GM23338 (cell line): ENCODE measurements at regions not wholly inside any gene's neighbourhood (a gene's known extent, or its start where the extent isn't known, plus 50 kb on each side); places are given as distances from the start of the nearest gene placed in this dataset.

Experiments used
- ATAC-seq: fragments of 200-7000 bp; cut with Tn5 transposase; 3 replicates; pipeline ENCODE4 v1.9.1; 2020
- DNase-seq: peaks from one replicate; pipeline ENCODE4 v3.0.0-alpha.2; 2015; ENCODE audit warnings: low spot score
- H2AFZ ChIP-seq: fragments of 200-600 bp; sonication (generic); 2 replicates; pipeline ENCODE4 v1.8.0; 2016; ENCODE audit warnings: antibody characterized with exemption, mild to moderate bottlenecking, moderate library complexity
- H3F3A ChIP-seq: fragments of 200-600 bp; sonication (generic); replicated peaks from 2 replicates; pipeline ENCODE4 v1.8.0; 2017; ENCODE audit warnings: antibody characterized with exemption, mixed run types, low read depth
- H3K27ac ChIP-seq: fragments of 200-600 bp; sonication (generic); 2 replicates; pipeline ENCODE4 v1.6.1; 2016; ENCODE audit warnings: low read depth
- H3K27me3 ChIP-seq: fragments of 200-600 bp; sonication (generic); 2 replicates; pipeline ENCODE4 v1.8.0; 2016; ENCODE audit warnings: mild to moderate bottlenecking, mixed run types, moderate library complexity; ENCODE audit not compliant: insufficient read depth
- H3K36me3 ChIP-seq: fragments of 200-600 bp; sonication (generic); 2 replicates; pipeline ENCODE4 v1.8.0; 2016; ENCODE audit warnings: mild to moderate bottlenecking; ENCODE audit not compliant: insufficient read depth
- H3K4me1 ChIP-seq: fragments of 200-600 bp; sonication (generic); 2 replicates; pipeline ENCODE4 v1.8.0; 2016; ENCODE audit warnings: mild to moderate bottlenecking, moderate library complexity; ENCODE audit not compliant: insufficient read depth
- H3K4me2 ChIP-seq: fragments of 200-600 bp; sonication (generic); 2 replicates; pipeline ENCODE4 v1.7.1; 2017; ENCODE audit warnings: mixed run types
- H3K4me3 ChIP-seq: fragments of 200-600 bp; sonication (generic); 2 replicates; pipeline ENCODE4 v1.6.1; 2016; ENCODE audit warnings: mixed run types
- H3K79me2 ChIP-seq: fragments of 200-600 bp; sonication (generic); replicated peaks from 2 replicates; pipeline ENCODE4 v1.8.0; 2017; ENCODE audit warnings: mild to moderate bottlenecking; ENCODE audit not compliant: insufficient read depth
- H3K9me2 ChIP-seq: fragments of 200-600 bp; sonication (generic); 2 replicates; pipeline ENCODE4 v1.8.0; 2017; ENCODE audit not compliant: insufficient read depth
- H4K20me1 ChIP-seq: fragments of 200-600 bp; sonication (generic); replicated peaks from 2 replicates; pipeline ENCODE4 v1.8.0; 2017; ENCODE audit warnings: mild to moderate bottlenecking; ENCODE audit not compliant: insufficient read depth
- H3K27ac Mint-ChIP-seq: 2 replicates; pipeline ENCODE4 v1.8.0; 2020; ENCODE audit warnings: inconsistent platforms, mild to moderate bottlenecking, moderate library complexity, mixed read lengths
- H3K27me3 Mint-ChIP-seq: 3 replicates; pipeline ENCODE4 v1.8.0; 2022; ENCODE audit warnings: low read depth, mild to moderate bottlenecking, moderate library complexity, mixed read lengths, inconsistent platforms; ENCODE audit not compliant: insufficient read depth, poor library complexity
- H3K36me3 Mint-ChIP-seq: 3 replicates; pipeline ENCODE4 v1.8.0; 2021; ENCODE audit warnings: low read depth, mild to moderate bottlenecking, inconsistent platforms, moderate library complexity, mixed read lengths
- H3K4me1 Mint-ChIP-seq: 3 replicates; pipeline ENCODE4 v1.8.0; 2020; ENCODE audit warnings: mild to moderate bottlenecking, inconsistent platforms, mixed read lengths
- H3K4me3 Mint-ChIP-seq: 3 replicates; pipeline ENCODE4 v1.8.0; 2021; ENCODE audit warnings: moderate library complexity, mild to moderate bottlenecking, inconsistent platforms, mixed read lengths
- H3K9me3 Mint-ChIP-seq: 3 replicates; pipeline ENCODE4 v1.8.0; 2020; ENCODE audit warnings: moderate library complexity, mild to moderate bottlenecking, inconsistent platforms, mixed read lengths
- CREB1 ChIP-seq: fragments of 250-450 bp; sonication (Bioruptor Pico); IDR thresholded peaks from 2 replicates; pipeline ENCODE4 v1.5.0; 2020; ENCODE audit warnings: low read depth, mild to moderate bottlenecking, moderate library complexity
- CTCF ChIP-seq, 2 experiments: fragments of 200-600 bp in 1 of 2; sonication (generic) in 1 of 2; conservative IDR thresholded peaks; 2 replicates each; pipeline versions ENCODE4 v1.5.1 to v1.6.1; 2016 to 2017; ENCODE audit warnings: antibody characterized with exemption in 2 of 2, low read depth in 2 of 2, mild to moderate bottlenecking in 2 of 2, moderate library complexity in 1 of 2
- ETS1 ChIP-seq: IDR thresholded peaks from 2 replicates; pipeline ENCODE4 v1.6.1; 2016; ENCODE audit warnings: antibody characterized with exemption
- ZNF114 ChIP-seq: fragments of 250-450 bp; sonication (Bioruptor Pico); IDR thresholded peaks from 2 replicates; pipeline ENCODE4 v1.5.0; 2020; ENCODE audit warnings: mild to moderate bottlenecking, moderate library complexity

DNA sequence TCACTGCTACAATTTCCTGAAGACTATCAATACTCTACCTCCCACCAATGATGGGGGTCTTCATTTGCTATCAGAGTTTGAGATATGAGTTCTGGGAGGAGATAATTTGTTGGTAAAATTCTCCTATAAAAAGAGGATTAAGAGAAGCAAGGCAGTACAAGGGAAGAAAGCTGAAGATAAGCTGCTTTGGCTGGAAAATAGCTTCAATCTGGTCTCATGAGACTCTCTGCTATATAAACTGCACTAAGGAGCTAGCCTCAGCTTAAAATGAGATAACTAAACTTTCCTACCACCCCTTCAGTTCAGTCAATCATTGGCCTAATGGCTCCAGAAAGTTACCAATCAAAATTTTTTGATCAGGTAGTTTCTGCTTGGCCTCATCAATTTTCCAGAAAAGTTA is 2105.0 kb downstream of the ARAP2 start (continued):
- TF ChIP-seq CTCF (conservative IDR thresholded peaks at IDR 0.05; ENCODE audit: low read depth in 2 of 2) (no peak), CREB1 (CRISPR knock-in tag) (no peak)

DNA sequence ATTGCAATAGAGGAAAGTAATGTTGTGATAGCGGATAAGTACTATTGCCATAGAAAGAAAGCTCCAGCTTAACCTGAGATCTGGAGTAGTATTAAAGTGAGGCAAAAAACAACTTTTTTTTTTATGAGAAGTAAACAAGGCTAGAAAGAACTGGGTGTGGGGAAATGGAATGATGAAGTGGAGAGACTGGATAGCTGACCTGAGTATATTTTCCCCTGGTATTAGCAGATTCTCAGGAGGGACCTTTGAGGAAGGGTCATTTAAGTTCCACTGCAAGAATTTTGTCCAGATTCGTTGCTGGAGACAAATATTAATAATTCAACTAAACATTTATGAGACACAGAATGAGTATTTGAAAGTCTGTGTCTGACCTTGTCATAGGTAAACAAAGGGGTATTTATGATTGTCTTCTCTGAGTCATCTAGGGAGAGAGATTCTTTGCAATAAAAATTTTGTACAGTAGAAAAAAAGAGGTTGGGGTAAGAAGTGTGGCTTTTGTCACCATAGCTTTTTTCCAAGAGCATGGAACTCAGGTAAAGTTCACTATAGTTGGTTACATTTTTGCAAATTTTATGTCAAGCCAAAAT is 2095.9 kb downstream of the ARAP2 start:
- H3K36me3 ChIP-seq: no peaks in the 10 kb centered on the region
- ATAC-seq (no peak), DNase-seq (no peak)
- H2AFZ ChIP-seq: no peak overlapping the region
- no peaks in the 10 kb centered on the region for H3K27me3 ChIP-seq
- H3K27ac ChIP-seq: no peak overlapping the region
- Mint-ChIP-seq H3K36me3 (no peaks in the 10 kb centered on the region), H3K4me3 (no peak overlapping the region), H3K27ac (no peak overlapping the region), H3K9me3 (no peaks in the 10 kb centered on the region; the same call in 2 of the 3 replicates), H3K27me3 (no peaks in the 10 kb centered on the region), H3K4me1 (no peaks in the 10 kb centered on the region)
- no peak overlapping the region for H3K4me3 ChIP-seq
- no peaks in the 10 kb centered on the region for H3F3A ChIP-seq
- H3K4me1 ChIP-seq: 0 out of 2 replicates have a peak, but pooled peaks cover 4% of the 10 kb centered on the region
- no peaks in the 10 kb centered on the region for H4K20me1 ChIP-seq
- no peaks in the 10 kb centered on the region for H3K9me2 ChIP-seq
- H3K79me2 ChIP-seq: no peaks in the 10 kb centered on the region
- no peak for TF ChIP-seq ZNF114 (CRISPR knock-in tag)
- no peak for TF ChIP-seq CREB1 (CRISPR knock-in tag)
- H3K4me2 ChIP-seq: no peak overlapping the region

GRCh38 chr4:34157547-34157946 is 2086.8 kb downstream of the ARAP2 start:
- DNase-seq: no peak
- H3K36me3 ChIP-seq: no peaks in the 10 kb centered on the region

More at GRCh38 chr4:34157547-34157946, 2086.8 kb downstream of the ARAP2 start:
- Histone ChIP-seq H3K27ac (no peak overlapping the region), H3K4me3 (no peak overlapping the region), H3F3A (no peaks in the 10 kb centered on the region), H3K79me2 (no peaks in the 10 kb centered on the region), H3K9me2 (no peaks in the 10 kb centered on the region), H3K4me1 (no peaks in the 10 kb centered on the region), H3K27me3 (no peaks in the 10 kb centered on the region), H4K20me1 (no peaks in the 10 kb centered on the region), H3K4me2 (no peak overlapping the region), H2AFZ (no peak overlapping the region)
- no peak for TF ChIP-seq CREB1 (CRISPR knock-in tag)
- no peak for TF ChIP-seq ETS1
- Mint-ChIP-seq H3K36me3 (no peaks in the 10 kb centered on the region), H3K4me3 (no peak overlapping the region), H3K27me3 (no peaks in the 10 kb centered on the region), H3K27ac (no peak overlapping the region), H3K4me1 (no peaks in the 10 kb centered on the region), H3K9me3 (no peaks in the 10 kb centered on the region; the same call in 2 of the 3 replicates)
- ATAC-seq: no peak
